H1 (cell line): ENCODE measurements at regions not wholly inside any gene's neighbourhood (a gene's known extent, or its start where the extent isn't known, plus 50 kb on each side); places are given as distances from the start of the nearest gene placed in this dataset.

Experiments used
- CTCF ChIA-PET: fragments of 300-600 bp; sonication (Branson Sonifier 250); formaldehyde crosslinking; loops from one replicate; lab custom pipeline; 2021; ENCODE audit not compliant: partially characterized antibody; lab: Charles Lee
- POLR2A ChIA-PET: fragments of 300-600 bp; sonication (Branson Sonifier 250); formaldehyde crosslinking; loops from one replicate; lab custom pipeline; 2021; ENCODE audit warnings: inconsistent platforms; ENCODE audit not compliant: partially characterized antibody; lab: Charles Lee
- DNase-seq, 2 experiments: peaks; one replicate each; pipeline versions ENCODE4 v3.0.0 to v3.0.0-alpha.2; 2010 to 2022; ENCODE audit warnings: low spot score in 2 of 2, low read depth in 1 of 2, mixed read lengths in 1 of 2
- FAIRE-seq: peaks from 2 replicates; lab custom pipeline; 2011; peaks lifted over from hg19 to GRCh38; lab: Jason Lieb, UNC
- H2AFZ ChIP-seq: 2 replicates; pipeline ENCODE4 v1.8.1; 2012; ENCODE audit warnings: low read length, inconsistent platforms
- H2AK5ac ChIP-seq: 2 replicates; pipeline ENCODE4 v1.6.1; 2013; ENCODE audit warnings: low read depth, low read length
- H2BK120ac ChIP-seq: replicated peaks from 2 replicates; pipeline ENCODE3; 2013; ENCODE audit warnings: low read depth, low read length, inconsistent platforms
- H2BK12ac ChIP-seq: 2 replicates; pipeline ENCODE4 v1.6.1; 2013; ENCODE audit warnings: low read depth, low read length
- H2BK15ac ChIP-seq: 2 replicates; pipeline ENCODE4 v1.6.1; 2013; ENCODE audit warnings: low read length
- H2BK20ac ChIP-seq: 2 replicates; pipeline ENCODE4 v1.6.1; 2013; ENCODE audit warnings: low read length
- H2BK5ac ChIP-seq: 2 replicates; pipeline ENCODE4 v1.6.1; 2013; ENCODE audit warnings: low read depth, low read length
- H3K14ac ChIP-seq: 2 replicates; pipeline ENCODE4 v1.6.1; 2013; ENCODE audit warnings: inconsistent platforms; ENCODE audit not compliant: insufficient read length
- H3K18ac ChIP-seq: 2 replicates; pipeline ENCODE4 v1.6.1; 2013; ENCODE audit warnings: low read length; ENCODE audit errors: extremely low read depth
- H3K23ac ChIP-seq: 2 replicates; pipeline ENCODE4 v1.6.1; 2013; ENCODE audit warnings: inconsistent platforms; ENCODE audit not compliant: insufficient read length
- H3K23me2 ChIP-seq: 2 replicates; pipeline ENCODE4 v1.6.1; 2013; ENCODE audit warnings: low read depth, low read length
- H3K27ac ChIP-seq: 2 replicates; pipeline ENCODE4 v1.6.1; 2011; ENCODE audit warnings: low read depth, low read length, inconsistent platforms
- H3K27me3 ChIP-seq, 4 experiments: replicated peaks in 1 of 4; 1 replicate in 1 of 4; 2 replicates in 3 of 4; pipeline versions ENCODE4 v1.6.1 to v1.8.1; 2011 to 2013; ENCODE audit warnings: low read length in 3 of 4, mild to moderate bottlenecking in 3 of 4, inconsistent platforms in 2 of 4, mixed read lengths in 2 of 4, moderate library complexity in 1 of 4; ENCODE audit not compliant: control insufficient read depth in 3 of 4, insufficient read depth in 3 of 4; ENCODE audit errors: extremely low read depth in 1 of 4
- H3K36me3 ChIP-seq, 4 experiments: 2 replicates each; pipeline versions ENCODE4 v1.6.1 to v1.8.1; 2011 to 2013; ENCODE audit warnings: mild to moderate bottlenecking in 4 of 4, low read length in 3 of 4, moderate library complexity in 2 of 4, control low read depth in 1 of 4, inconsistent platforms in 1 of 4; ENCODE audit not compliant: insufficient read depth in 4 of 4, control insufficient read depth in 2 of 4
- H3K4ac ChIP-seq: replicated peaks from 2 replicates; pipeline ENCODE3; 2013; ENCODE audit warnings: low read length, low read depth, mixed read lengths, inconsistent platforms; ENCODE audit not compliant: insufficient read length
- H3K4me1 ChIP-seq, 4 experiments: replicated peaks in 1 of 4; 1 replicate in 1 of 4; 2 replicates in 3 of 4; pipeline versions ENCODE4 v1.6.1 to v1.8.1; 2011 to 2013; ENCODE audit warnings: low read length in 3 of 4, inconsistent platforms in 2 of 4, mixed read lengths in 1 of 4; ENCODE audit not compliant: insufficient read depth in 4 of 4, control insufficient read depth in 3 of 4
- H3K4me2 ChIP-seq, 2 experiments: 2 replicates each; pipeline versions ENCODE4 v1.6.1 to v1.8.1; 2011 to 2013; ENCODE audit warnings: low read depth in 2 of 2, low read length in 2 of 2, control low read depth in 1 of 2, inconsistent platforms in 1 of 2, mild to moderate bottlenecking in 1 of 2; ENCODE audit not compliant: insufficient read depth in 1 of 2
- H3K4me3 ChIP-seq, 4 experiments: fragments of 200-600, 300-600 bp in 1 of 4; sonication (generic), shearing (Covaris generic), sonication (Bioruptor Twin) in 1 of 4; 2 replicates each; pipeline versions ENCODE4 v1.5.1 to v1.8.1; 2011 to 2016; ENCODE audit warnings: low read length in 4 of 4, low read depth in 3 of 4, control low read depth in 2 of 4, inconsistent platforms in 2 of 4, mild to moderate bottlenecking in 2 of 4, mixed read lengths in 1 of 4, moderate library complexity in 1 of 4; ENCODE audit not compliant: insufficient read depth in 2 of 4; ENCODE audit errors: extremely low read depth in 1 of 4
- H3K56ac ChIP-seq: replicated peaks from 2 replicates; pipeline ENCODE3; 2013; ENCODE audit warnings: low read depth, mild to moderate bottlenecking, mixed read lengths, low read length, inconsistent platforms; ENCODE audit not compliant: insufficient read length
- H3K79me1 ChIP-seq: 2 replicates; pipeline ENCODE4 v1.6.1; 2013; ENCODE audit warnings: low read depth, low read length, control low read depth
- H3K79me2 ChIP-seq, 2 experiments: 2 replicates each; pipeline versions ENCODE4 v1.6.1 to v1.8.1; 2012 to 2013; ENCODE audit warnings: low read length in 2 of 2, mild to moderate bottlenecking in 2 of 2, inconsistent platforms in 1 of 2; ENCODE audit not compliant: insufficient read depth in 2 of 2, control insufficient read depth in 1 of 2
- H3K9ac ChIP-seq, 4 experiments: replicated peaks in 1 of 4; 1 replicate in 1 of 4; 2 replicates in 3 of 4; pipeline versions ENCODE4 v1.6.1 to v1.8.1; 2011 to 2013; ENCODE audit warnings: low read depth in 3 of 4, low read length in 3 of 4, control low read depth in 2 of 4, mild to moderate bottlenecking in 2 of 4, moderate library complexity in 2 of 4, inconsistent platforms in 1 of 4; ENCODE audit errors: extremely low read depth in 1 of 4
- H3K9me3 ChIP-seq, 2 experiments: 2 replicates each; pipeline versions ENCODE4 v1.6.1 to v1.8.1; 2012 to 2013; ENCODE audit warnings: mild to moderate bottlenecking in 2 of 2, moderate library complexity in 2 of 2, control low read depth in 1 of 2, inconsistent platforms in 1 of 2, low read depth in 1 of 2, low read length in 1 of 2, mixed read lengths in 1 of 2; ENCODE audit not compliant: insufficient read depth in 2 of 2
- H4K20me1 ChIP-seq, 2 experiments: replicated peaks in 1 of 2; 2 replicates each; pipeline versions ENCODE3 to v1.8.1; 2011 to 2013; ENCODE audit warnings: inconsistent platforms in 2 of 2, low read length in 2 of 2, mild to moderate bottlenecking in 1 of 2; ENCODE audit not compliant: insufficient read depth in 2 of 2, control insufficient read depth in 1 of 2
- H4K5ac ChIP-seq: 2 replicates; pipeline ENCODE4 v1.6.1; 2013; ENCODE audit warnings: low read length, low read depth, mixed read lengths, inconsistent platforms; ENCODE audit not compliant: insufficient read length
- H4K8ac ChIP-seq: 2 replicates; pipeline ENCODE4 v1.8.0; 2013; ENCODE audit warnings: mild to moderate bottlenecking, moderate library complexity, low read length, inconsistent platforms; ENCODE audit not compliant: insufficient read depth; ENCODE audit errors: extremely low read depth
- H4K91ac ChIP-seq: replicated peaks from 2 replicates; pipeline ENCODE3; 2013; ENCODE audit warnings: low read length, mixed read lengths, inconsistent platforms; ENCODE audit not compliant: insufficient read length
- YY1 ChIP-seq: IDR thresholded peaks from 2 replicates; pipeline ENCODE4 v1.6.1; 2011; ENCODE audit warnings: low read depth, mild to moderate bottlenecking, low read length
- WGBS, 2 experiments: shearing (Covaris generic) in 1 of 2; methylation state at CpG; one replicate each; pipeline versions ENCODE4 v1.1.6 to v1.1.7; 2013 to 2015; ENCODE audit warnings: low lambda C conversion rate in 2 of 2, mixed read lengths in 2 of 2, inconsistent platforms in 1 of 2, low coverage in 1 of 2, missing lambda C conversion rate in 1 of 2; ENCODE audit not compliant: insufficient replicate concordance in 2 of 2, insufficient coverage in 1 of 2, insufficient read length in 1 of 2; ENCODE audit errors: extremely low coverage in 1 of 2, missing lambda C conversion rate in 1 of 2; 5-methylcytosine and 5-hydroxymethylcytosine counted together

DNA sequence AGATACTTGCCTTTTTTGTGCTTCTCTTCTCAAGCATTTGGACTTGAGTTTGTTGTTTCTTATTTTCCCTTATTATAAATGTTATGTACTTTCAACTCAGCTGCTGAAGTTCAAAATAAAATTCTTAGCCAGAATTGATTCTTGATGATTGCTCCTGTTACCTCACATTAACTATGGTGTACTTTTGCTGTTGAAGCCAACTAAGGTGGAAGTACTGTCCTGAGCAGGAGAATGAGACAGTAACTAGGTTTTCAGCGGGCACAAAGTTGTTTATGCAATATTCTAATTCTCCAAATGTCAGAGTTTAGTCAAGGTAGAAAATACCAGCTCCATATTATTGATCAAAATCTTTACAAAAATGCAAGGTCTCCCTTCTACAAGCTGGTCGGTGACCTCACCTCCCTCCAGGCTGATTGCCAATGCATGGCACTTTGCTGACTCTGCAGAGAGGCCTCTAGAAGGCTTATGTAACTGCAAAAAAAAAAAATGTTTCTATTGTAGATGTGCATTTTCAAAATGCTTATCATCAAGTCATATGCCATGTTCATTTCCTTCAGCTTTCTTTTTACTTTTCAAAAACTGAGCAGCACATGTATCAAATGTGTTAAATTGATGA lies 1783.5 kb upstream of the WWC1 start:
- H2BK12ac ChIP-seq = no peak overlapping the region
- no peak overlapping the region for H3K14ac ChIP-seq
- H4K5ac ChIP-seq = no peak overlapping the region
- no peak overlapping the region for H3K56ac ChIP-seq
- H3K23me2 ChIP-seq = no peaks in the 10 kb centered on the region
- H2BK120ac ChIP-seq = no peak overlapping the region
- H3K4ac ChIP-seq = no peak overlapping the region
- WGBS, 2 experiments = 95% methylated on average over 2 of the region's 2 CpGs; no CpG with 5 or more reads in 1 of the 2 experiments
- ChIA-PET CTCF (no interaction called here), POLR2A (no interaction called here)
- no peak overlapping the region for H2BK15ac ChIP-seq
- no peak for TF ChIP-seq YY1
- H3K23ac ChIP-seq = no peak overlapping the region
- no peak overlapping the region for H2AK5ac ChIP-seq
- no peak overlapping the region for H2BK20ac ChIP-seq
- no peak overlapping the region for H3K4me3 ChIP-seq
- H3K27me3 ChIP-seq = no peaks in the 10 kb centered on the region
- no peaks in the 10 kb centered on the region for H3K9me3 ChIP-seq
- no peaks in the 10 kb centered on the region for H3K4me1 ChIP-seq
- H3K27ac ChIP-seq = no peak overlapping the region
- no peak overlapping the region for H3K9ac ChIP-seq
- H3K36me3 ChIP-seq = no peaks in the 10 kb centered on the region
- no peak overlapping the region for H4K91ac ChIP-seq
- DNase-seq (no peak), FAIRE-seq (no peak)
- no peak overlapping the region for H3K18ac ChIP-seq
- no peak overlapping the region for H4K8ac ChIP-seq
- no peak overlapping the region for H2AFZ ChIP-seq
- no peaks in the 10 kb centered on the region for H3K79me1 ChIP-seq
- no peaks in the 10 kb centered on the region for H4K20me1 ChIP-seq
- no peak overlapping the region for H2BK5ac ChIP-seq
- no peak overlapping the region for H3K4me2 ChIP-seq
- H3K79me2 ChIP-seq = no peaks in the 10 kb centered on the region
